NCI-H2196 treated with DMSO at 0.1 percent for 48 hours (cell line): ENCODE measurements at regions not wholly inside any gene's neighbourhood (a gene's known extent, or its start where the extent isn't known, plus 50 kb on each side); places are given as distances from the start of the nearest gene placed in this dataset.
"Not testable (repeated sequence)": the region's sequence is repeated elsewhere in the genome, so short reads cannot be mapped to it uniquely, and the experiment has no call there.

ENCODE experiments used
- DNase-seq: peaks from one replicate; lab custom pipeline; 2025; ENCODE audit not compliant: unreplicated experiment; lab: John Stamatoyannopoulos, UW

DNA sequence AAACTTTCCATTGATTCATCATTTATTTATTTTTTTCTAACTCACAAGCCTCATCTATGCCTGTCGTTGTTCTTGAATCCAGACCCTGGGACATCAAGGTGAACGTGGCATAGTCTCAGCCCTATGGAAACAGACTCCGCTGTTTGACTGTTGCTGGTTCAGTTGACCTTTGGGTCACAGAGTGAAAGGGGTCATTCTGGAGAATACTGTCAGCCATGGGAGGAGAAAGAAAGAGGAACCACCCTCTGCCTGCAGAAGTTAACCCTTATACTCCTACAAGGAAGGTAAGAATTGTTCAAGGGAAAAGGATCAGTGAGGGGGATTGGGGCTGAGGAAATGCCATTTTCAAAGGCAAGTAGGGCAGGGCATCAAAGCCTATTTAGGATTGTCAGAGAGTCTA is 387.6 kb upstream of the MAF start:
- no peak for DNase-seq

DNA sequence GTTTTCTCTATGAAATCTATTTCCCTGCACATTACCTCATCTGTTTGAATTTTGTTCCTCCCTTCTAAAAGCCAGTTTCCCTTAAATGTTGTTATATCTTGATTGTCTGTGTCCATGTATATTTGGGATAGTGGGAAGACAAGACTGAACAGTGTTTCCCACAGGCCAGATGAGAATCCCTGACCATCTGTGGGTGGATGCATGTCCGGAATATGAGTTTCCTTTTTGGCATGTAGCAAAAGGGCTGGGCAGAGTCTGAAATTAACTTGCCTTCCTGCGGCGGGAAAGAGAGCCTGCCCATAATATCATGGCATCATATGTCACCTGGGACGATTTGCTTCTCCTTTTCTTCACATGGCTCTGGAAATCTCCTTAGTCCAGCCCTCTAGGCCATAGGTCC is 385.8 kb upstream of the MAF start:
- no peak for DNase-seq

DNA sequence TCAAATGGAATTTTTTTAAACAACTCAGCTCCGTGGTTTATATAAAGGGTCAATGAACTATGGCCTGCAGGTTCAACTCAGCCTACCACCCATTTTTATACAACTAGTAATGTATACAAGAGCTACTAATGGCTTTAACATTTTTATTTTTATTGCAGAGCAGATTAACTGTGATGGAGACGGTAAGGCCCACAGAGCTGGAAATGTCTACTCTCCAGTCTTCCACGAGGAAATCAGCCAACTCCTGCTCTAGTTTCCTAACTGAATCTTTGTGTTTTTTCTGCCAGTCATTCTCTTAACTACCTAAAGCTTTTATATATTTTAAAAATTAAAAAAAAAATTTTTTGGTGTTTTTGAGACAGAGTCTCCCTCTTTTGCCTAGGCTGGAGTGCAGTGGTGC is 385.1 kb upstream of the MAF start:
- DNase-seq: no peak

DNA sequence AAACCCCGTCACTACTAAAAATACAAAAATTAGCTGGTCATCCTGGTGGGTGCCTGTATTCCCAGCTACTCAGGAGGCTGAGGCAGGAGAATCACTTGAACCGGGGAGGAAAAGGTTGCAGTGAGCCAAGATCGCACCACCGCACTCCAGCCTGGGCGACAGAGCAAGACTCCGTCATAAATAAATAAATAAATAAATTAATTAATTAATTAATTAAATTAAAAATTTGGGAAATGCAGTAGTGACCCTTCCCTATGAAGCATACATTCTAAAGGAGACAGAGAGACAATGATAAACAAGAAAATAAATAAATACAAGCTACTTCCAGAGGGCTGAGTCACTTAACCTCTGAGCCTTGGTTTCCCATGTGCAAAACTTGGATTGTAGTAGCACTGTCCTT is 383.6 kb upstream of the MAF start:
- DNase-seq: not testable (repeated sequence)

DNA sequence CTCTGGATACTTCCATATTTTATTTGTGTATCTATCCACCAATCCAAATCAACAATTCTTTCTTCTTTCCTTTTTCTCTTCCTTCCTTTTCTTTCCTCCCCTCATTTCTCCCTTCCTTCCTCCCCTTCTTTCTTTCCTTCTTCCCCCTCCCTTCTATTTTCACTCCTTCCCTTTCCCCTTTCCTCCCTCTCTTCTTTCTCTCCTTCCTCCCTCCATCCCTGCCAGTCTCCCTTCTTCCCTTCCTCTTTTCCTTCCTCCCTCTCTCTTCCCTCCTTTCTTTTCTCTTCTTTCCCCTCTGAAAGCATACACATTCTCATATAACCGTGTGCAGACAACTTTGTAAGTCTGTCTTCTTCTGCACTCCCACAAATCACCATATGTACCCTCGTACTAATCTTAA is 382.3 kb upstream of the MAF start:
- no peak for DNase-seq

DNA sequence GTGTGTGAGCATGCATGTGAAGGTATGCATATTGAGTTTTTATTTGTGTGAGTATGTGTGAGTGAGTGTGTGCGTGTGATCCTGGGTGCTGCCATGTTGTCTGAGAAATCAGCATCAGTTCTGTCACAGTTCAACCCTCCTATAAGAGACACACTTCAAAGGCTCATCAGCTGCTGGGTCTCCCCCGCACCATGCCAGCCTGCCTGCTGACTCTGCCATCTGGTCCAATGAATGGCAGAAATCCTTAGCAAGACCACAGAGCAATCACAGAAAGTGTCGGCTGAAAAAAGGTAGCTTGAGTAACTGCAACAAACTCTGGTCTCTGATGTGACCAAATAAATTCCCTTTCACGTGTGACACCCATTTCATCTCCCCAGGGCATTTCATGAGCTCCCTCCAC is 381.8 kb upstream of the MAF start:
- DNase-seq: no peak

DNA sequence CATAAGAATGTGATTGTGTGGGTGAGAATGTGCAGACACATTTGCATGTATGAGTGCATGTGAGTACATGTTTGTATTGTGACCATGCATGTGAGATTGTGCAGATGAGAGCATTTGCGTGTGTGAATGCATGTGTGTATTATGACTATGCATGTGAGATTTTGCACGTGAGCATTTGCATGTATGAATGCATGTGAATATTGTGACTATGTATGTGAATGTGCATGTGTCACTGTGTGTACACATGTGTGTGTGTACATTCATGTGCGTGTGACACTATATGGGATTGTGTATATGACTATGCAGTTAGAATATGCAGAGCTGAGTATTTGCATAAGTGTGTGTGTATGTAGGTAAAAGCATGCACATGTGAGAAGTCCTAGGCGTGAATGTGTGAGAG is 381.3 kb upstream of the MAF start:
- no peak for DNase-seq

DNA sequence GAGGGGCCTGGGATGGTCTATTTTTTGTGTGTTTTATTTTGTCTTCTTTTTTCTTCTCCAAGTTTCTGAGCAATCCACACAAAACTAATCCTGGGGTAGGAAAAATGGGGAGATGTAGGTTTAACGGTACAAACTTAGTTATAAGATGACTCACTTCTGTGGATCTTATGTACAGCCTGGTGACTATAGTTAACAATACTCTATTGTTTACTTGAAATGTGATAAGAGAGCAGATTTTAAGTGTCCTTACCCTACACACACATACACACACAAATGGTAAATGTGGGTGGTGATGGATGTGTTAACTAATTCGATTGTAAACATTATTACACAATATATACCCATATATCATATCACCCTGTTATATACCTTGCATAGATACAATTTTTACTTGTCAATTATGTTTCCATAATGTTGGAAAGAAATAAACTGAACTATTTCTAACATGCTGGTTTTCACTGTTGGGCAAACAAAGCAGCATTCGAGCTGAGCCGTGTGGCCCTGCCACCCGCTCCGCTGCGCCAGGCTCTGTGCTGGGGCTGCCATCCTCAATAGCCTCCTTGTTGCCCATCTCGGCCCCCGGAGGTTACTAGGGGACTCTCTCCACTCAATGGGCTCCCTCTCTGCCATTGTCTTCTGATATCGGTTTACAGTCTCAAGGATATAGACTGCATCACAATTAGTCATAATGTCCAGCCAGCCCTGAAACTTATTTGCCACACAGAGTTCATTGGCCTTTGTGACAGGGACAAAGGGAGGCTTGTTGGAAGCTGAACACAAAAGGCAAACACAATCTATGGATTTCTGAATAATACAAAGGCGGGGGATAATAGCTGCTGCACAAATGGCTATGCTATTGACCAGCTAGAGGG is 380.3 kb upstream of the MAF start:
- no peak for DNase-seq

DNA sequence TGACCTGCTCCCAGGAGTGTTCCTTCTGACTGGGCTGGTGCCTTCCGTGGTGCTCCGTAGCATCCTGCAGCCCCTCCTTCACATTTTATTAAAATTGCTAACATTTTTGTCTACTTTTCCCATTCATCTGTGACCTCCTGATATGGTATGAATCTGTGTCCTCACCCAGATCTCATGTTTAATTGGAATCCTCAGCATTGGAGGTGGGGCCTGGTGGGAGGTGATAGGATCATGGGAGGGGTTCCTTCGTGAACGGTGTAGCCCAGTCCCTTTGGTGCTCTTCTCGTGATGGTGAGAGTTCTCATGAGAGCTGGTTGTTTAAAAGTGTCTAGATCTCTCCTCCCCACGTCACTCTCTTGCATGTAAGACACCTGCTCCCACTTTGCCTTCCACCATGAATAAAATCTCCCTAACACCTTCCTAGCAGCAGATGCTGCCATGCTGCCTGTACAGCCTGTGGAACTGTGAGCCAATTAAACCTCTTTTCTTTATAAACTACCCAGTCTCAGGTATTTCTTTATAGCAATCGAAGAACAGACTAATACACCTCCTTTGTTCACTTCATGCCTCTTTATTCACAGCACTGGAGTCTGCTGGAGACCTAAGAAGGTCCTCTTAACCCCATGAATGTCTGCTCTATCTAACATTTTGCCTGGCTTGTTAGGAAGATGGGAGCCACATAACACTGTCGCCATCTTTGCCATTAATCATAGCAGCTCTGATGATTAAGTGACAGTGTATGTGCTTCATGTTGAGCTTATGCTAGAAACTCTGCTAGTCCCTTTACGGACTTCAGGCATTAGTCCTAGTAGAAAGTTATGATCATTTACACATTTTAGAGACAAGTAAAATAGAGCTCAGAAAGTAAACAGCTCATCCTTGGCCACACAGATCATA is 377.7 kb upstream of the MAF start:
- no peak for DNase-seq

DNA sequence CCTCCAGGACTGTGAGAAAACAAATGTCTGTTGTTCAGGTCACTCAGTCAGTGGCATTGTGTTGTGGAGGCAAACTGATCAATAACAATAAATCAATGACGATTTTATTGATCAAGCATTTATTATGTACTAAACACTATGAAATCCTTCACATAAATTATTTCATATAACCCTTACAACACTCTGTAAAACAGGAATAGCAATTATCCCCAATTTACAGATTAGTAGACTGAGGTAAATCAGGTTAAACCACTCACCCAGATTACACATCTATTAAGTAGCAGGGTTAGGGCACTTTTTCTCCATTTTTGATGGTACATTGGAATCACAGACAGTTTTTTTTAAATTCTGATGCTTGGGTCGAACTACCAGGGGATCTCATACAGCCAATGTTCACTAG is 372.8 kb upstream of the MAF start:
- no peak for DNase-seq

DNA sequence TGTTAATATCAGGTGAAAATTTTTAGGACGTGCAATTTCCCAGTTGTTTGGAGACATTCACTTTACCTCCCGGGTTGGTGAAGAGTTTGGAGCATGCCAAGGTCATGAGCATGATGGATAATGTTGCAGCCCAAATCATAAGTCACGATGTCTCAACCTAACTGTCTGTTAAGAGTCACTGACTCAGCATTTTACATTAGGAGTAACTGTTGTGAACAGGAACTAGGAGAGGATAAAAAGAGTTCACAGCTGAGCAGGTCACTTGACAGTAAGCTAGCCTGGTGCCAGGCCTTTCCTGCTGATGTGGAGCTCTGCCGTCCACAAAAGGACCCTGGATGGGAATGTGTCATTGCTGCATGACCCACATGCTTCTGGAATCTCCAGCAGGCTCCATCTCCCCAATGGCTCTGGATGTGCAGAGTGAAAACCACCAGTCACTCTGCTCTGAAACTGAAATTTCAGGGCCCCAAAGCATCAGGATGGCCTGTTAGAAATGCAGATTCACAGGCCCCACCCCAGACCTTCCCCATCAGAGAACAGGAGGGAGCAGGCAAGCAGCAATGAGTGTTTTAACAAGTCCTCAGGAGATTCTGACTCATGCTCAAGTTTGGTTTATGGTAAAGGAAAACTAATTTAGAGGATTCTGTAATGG is 371.6 kb upstream of the MAF start:
- DNase-seq: no peak

DNA sequence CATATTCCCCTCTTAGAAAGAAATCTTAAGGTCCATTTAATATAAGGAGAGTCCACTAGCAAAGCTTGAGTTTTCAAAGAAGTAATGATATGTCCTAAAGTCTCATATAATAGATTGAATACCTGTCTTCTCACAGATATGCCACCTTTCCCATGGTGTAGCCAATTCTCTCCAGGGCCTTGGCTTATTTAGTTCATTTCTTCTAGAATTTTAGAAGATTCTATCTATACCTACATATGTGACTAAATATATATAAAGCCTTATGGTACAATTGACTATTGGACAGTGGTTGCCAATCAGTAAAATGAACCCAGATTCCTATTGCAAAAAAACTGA is 370.7 kb upstream of the MAF start:
- no peak for DNase-seq

DNA sequence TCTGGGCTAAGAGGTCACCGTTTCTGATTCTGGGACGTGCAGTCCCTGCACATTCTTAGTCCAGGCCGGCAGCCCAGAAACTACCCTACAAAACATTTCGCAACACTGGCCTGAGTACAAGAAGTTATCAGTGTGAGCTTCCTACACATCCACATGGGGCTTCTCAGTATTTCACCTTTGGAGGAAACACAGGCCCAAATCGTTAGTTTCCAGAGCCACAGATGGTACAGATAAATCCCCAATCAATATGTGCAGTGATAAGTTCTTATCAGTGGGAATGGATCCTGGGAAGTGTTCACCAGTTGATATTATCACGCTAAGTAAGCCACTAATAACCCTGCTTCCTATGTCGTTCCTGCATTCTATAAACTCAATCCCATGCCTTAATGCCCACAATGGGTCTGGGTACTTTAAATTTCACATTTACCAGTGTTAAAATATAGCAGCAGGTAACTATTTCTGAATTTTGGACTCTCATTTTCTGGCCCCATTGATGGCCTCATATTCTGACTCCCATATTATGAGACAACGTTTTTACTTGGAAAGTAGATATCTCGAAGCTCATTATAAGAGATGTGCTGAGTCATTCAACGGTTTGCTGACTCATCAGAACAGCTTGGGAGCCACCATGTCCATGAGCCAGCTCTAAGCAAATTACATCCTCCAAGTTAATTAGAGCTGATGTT is 370.2 kb upstream of the MAF start:
- no peak for DNase-seq

DNA sequence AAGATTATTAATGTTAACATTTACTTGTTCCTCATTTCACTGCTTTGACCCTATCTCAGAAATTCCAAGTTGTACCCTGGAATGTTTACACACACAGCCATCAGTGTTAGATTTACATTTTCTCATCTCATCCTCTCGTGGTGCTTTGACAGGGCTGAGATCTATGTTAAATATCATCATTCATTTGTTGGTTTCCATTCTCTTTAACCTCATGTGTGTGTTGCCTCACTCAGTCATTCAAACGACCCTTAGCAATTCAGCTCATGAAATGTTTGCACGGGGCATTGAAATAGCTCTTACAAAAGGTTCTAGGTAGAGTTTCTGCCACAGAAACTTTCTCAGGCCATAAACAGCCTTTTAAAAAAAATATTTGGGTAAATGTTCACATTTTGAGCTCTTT is 369.6 kb upstream of the MAF start:
- DNase-seq: no peak

DNA sequence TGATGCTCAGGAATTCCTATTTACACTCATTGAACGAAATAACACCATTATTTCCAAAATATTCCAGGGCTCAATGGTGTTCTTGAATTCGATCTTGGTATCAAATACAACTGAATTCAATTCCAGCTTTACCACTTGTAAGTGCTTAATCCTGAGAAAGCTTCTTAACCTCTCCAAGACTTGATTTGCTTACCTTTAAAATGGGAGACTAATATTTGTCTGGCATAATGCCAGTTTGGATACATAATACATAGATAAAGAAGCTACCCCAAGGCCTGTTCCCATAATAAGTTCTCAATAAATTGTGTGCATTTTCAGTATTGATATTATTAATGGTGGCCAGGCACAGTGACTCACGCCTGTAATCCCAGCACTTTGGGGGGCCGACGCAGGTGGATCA is 368.9 kb upstream of the MAF start:
- no peak for DNase-seq

DNA sequence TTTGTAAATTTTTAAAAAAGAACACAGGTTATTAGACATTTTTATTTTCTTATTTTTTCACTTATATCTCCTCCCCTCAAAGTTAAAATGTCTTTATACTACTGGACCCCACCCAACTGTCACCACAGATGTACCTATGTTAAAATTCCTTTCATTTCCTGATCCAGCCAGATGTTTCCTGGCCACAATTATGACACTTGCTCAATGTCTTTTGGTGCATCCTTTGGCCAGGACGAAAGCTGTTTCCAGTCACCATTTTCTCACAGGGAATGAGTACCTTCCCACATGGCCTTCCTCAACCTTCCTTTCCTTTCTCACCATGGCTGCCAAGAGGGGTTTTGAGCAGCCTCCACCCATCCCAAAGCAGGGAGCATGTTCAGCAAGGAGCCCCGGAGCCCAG is 365.7 kb upstream of the MAF start:
- no peak for DNase-seq

DNA sequence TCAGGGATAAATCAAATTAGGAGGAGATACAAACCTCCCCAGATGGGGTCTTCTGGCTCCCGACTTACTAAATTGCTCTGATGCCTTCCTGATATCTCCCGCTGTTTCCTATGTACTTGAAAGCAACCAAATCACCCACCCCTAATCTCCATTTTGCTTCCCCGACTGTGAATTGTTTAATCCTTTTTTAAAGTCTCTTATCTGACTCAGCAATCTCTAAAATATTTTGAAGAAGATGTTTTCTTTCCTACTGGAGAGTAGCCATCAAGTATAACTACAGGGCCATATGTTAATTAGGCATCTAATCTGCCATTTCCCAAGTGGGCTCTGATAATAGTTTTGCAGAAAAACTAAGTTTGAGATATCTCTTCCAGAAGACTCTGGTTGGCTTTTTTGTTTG is 365.2 kb upstream of the MAF start:
- DNase-seq: no peak

DNA sequence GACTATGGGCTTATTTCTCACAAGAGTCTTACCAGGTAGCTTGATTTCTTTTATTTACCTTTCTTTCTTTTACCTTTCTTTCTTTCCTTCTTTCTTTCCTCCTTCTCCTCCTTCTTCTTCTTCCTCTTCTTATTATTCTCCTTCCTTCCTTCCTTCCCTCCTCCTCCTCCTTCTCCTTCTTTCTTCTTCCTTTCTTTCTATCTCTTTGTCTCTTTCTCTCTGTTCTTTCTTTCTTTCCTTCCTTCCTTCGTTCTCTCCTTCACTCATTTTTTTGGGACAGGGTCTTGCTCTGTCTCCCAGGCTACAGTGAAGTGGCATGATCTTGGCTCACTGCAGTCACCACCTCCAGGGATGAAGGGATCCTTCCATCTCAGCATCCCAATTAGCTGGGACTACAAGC is 363.6 kb upstream of the MAF start:
- no peak for DNase-seq

DNA sequence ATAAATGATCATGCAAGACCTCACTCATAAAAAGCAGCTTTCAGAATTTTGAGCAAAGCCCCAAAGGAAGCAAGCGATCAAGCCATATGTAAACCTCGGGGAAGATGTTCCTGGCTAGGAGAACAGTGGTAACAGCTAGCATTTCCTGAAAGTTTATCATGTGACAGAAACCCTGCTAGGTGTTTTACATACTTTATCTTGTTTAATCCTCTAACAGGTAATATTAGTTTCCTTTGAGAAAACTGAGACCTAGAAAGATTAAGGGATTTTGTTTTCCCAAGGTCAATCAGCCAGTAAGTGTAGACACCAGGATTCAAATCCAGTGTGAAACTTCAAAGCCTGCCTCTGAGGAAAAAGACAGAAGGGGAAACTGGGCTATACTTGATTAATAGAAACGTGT is 362.4 kb upstream of the MAF start:
- no peak for DNase-seq

DNA sequence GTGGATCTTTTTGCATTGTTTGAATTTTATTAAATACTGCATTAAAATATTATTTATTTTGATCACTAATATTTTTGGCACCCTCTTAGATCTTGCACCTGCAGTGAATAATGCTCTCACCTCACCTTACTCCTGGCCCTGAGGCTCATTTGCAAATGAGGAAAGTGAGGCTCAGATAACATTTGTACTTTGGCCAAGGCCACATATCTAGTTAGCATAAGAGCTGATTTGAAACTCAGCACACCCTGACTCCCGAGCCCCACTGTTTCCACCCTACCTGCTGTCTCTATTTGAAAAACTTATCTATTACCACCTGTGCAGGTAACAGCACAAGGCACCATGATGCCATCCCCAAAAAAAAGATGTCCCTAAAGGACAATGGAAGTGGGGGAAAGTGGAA is 358.7 kb upstream of the MAF start:
- DNase-seq: no peak

DNA sequence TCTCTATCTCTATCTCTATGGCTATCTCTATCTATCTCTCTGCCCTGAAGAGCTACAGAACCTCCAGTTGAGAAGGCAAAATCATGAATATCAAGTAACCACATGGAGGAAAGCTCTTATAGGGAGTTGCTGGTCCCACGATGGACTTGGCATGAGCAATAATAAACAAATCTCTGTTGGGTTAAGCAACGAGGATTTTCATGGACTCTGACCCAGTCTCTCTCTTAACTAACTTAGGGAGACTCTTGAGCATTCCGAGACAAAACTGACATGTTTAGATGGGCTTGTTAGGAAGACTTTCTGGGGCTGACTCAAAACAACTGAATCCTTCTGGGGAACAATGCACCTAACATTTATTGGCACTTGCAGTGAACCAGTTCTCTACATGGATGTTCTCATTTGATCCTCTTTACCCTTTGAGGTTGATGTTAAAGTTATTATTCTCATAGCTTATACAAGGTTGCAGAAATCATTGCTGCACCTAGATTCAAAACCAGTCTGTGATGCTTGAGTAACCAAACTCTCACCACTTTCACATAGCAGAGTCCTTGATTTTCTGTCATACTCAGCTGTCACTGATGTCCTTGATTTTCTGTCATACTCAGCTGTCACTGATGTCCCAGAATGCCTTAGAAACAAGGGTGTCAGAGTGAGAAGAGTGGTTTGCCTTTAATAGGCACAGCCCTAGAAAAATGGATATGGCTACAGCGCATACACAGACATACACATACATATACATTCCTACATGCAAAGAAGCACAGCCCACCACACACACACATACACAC is 354.6 kb upstream of the MAF start:
- DNase-seq: no peak
